HG02970 (cell line): ENCODE measurements at regions not wholly inside any gene's neighbourhood (a gene's known extent, or its start where the extent isn't known, plus 50 kb on each side); places are given as distances from the start of the nearest gene placed in this dataset.
A peak's percentile ranks its signal among the peaks of the same experiment; 100 is the strongest.
"Not testable (repeated sequence)": the region's sequence is repeated elsewhere in the genome, so short reads cannot be mapped to it uniquely, and the experiment has no call there.

ENCODE experiments used
- ATAC-seq: cut with Tn5 transposase; IDR thresholded peaks from one replicate; pipeline ENCODE4 v1.9.1; 2021; ENCODE audit warnings: mild to moderate bottlenecking, moderate library complexity, moderate number of reproducible peaks; ENCODE audit not compliant: unreplicated experiment, low FRiP score

DNA sequence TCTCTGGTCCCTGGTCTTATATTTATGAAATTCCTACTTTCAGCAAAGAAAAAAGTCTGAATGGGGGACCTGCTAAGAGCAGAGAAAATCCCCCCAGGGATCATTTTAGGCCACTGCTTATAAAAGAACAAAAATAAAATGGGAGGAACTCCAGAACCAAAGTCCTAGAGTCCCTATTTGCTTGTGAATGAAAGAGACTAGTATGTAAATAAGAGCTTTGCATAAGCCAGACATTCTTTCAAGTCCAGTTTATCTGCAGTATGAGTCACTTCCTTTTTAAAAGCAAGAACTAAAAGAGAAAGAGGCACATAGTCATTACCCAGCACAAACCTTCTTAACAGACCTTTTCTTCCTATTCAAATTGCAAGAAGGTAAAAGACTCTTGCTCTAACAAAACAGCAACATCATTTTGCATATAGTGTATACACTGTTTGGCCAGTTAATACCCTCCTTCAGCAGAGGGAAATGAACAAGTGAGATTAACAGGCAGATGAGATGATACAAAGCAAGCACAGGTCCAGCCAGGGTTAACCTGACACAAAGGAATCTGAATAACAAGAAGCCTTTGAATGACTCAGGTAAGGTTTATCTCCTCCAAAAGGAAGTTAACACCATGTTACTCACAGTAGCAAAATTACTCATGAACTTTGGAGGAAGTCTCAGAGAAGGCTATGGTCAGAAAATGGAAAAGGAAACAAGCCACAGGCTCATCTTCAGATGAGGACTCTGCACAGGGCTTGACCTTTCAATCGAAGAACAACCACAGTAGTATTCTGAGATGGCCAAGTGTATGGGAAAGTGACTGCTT lies 87.3 kb downstream of the PHLDA1 start:
- ATAC-seq: peak; percentile 94

DNA sequence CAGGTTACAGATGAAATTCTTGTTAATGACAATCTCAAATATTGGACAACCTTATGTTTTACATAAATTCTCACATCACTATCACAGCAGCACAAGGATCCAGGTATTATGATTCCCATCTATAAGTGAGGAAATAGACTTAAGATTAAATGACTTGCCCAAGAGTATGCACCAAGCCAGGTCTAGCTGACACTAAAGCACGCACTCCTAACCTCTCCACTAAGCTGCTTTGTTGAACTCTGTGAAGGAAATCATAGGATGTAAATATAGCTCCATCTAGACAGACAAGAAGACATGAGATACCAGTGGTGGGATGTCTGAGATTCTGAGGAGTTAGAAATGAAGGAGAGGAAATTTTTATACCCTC lies 87.9 kb downstream of the PHLDA1 start:
- no peak for ATAC-seq

DNA sequence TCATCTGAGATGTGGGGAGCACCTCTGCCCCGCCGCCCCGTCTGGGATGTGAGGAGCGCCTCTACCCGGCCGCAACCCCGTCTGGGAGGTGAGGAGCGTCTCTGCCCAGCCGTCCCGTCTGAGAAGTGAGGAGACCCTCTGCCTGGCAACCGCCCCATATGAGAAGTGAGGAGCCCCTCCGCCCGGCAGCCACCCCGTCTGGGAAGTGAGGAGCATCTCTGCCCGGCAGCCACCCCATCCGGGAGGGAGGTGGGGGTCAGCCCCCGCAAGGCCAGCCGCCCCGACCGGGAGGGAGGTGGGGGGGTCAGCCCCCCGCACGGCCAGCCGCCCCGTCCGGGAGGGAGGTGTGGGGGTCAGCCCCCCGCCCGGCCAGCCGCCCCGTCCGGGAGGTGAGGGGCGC lies 89.9 kb downstream of the PHLDA1 start:
- ATAC-seq: not testable (repeated sequence)

DNA sequence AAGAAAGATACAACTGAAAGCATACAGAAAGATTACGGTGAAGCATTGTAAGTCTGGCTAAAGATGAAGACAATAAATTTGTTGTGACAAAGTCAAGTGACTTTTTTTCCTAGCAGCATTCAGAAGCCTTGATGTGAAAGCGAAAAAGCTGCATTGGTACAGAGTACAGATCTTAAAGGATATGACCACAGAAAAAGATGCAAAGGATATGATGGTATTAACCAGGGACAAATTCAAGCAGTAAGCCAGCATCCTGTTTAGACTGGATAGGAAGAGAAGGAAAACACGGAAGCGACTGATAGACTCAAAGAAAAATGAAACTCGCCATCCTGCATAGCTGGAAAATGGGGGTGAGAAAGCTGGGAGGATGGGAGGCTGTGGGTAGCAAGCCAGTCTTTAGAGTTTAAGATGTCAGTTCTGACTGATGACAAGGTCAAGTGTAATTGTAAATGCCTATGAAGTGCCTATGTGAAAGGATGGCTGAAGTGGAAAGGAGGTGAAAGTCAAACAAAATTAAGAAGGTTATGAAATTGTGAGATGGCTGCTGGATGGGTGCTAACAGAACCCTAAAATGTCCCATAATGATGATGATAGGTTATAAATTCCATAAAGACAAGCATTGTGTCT lies 92.4 kb downstream of the PHLDA1 start:
- no peak for ATAC-seq

DNA sequence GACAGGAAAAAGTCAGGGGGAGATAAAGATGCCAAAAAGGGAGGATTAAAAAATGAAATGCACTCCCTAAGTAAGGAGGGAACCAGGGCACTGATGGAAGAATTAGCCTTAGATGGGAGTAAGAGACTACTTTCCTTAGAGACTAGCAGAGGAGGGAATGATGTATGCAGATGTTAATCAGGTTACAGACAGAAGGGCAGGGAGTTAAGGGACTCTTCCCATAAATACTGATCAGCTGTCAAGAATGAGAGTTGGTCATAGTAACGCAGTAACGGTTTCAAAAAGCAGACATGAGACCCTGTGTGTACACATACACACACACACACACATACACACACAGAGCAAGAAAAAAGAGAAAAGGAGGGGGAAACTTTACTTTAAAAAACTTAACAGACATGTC lies 93.4 kb downstream of the PHLDA1 start:
- ATAC-seq: no peak

DNA sequence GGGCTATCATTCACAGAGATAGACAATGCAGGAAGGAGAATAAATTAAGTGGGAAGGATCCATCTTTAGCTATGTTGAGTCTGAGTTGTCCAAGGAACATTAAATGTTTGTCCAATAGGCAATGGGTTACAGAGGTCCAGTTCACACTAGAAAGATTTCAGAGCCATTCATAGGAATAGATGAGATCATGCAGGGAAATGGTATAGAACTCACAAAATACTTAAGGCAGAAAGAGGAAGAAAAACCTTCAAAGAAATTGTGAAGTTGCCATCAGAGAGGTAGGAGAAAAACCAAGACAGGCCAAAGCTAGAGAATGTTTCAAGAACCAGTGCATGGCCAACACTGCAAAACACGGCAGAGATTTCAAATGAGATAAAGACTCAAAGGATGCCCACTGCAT lies 94.1 kb downstream of the PHLDA1 start:
- no peak for ATAC-seq

DNA sequence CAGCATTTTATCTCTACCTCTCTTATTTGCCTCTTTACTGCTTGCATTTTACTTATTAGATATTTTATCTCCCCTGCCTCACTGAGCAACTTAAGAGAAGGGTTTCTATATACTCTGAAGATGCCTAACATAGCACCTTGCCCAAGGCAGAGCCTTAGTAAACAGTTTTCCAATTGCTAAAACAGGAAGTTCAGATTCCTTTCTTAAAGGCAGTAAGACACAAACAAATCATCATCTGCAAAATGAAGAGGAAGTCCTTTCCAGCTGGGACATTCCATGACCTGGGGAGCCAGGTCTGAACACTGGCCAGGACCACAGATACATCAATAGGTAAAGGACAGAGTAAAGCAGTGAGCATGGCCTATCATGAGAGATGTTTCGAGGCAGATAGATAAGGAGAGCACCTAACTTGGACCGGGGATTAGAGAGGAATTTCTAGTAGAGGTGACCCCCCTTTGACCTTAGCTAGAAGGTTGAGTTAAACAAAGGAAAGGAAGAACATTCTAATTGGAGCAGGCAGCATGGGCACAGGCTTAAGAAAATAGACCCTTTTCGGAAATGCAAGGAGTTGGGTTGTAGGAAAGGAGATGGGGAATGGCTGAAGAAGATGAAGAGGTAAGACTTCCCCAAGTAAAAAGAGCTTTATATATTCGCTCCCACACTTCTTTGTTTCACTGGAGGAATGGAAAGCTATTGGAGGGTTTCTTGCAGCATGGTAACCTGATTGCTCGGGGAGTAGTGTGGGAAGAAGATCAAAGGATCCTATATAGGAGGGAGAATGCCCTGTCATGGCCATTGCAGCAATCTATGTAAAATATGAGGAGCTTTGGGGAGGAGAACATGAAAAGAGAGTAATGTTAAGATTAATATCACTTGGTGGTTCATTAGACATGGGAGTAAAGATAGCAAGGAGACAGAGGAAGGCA lies 94.8 kb downstream of the PHLDA1 start:
- ATAC-seq: no peak

DNA sequence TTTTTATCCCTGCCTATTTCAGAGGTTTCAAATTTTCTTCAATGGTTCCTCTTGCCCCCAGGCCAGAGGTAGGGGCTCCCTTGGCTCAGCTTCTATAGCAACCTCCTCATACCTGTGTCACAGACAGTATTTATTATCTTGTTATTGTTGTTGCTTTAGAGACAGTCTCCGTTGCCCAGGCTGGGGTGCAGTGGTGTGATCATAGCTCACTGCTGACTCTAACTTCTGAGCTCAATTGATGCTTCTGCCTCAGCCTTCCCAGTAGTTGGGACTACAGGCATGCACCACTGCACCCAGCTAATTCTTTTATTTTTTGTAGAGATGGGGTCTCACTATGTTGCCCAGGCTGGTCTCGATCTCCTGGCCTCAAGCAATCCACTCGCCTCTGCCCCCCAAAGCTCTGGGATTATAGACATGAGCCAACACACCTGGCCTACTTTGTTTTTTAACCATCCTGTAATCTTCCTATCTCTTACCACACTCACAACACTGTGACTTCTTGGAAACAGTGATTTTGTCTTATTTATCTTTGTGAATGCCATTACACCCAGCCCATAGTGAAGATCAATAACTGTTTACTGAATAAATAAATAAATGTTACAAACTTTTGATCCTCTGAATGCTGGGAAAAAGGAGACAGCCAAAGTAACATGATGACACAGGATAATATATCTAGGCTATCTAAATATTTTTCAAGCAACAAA lies 95.9 kb downstream of the PHLDA1 start:
- no peak for ATAC-seq

DNA sequence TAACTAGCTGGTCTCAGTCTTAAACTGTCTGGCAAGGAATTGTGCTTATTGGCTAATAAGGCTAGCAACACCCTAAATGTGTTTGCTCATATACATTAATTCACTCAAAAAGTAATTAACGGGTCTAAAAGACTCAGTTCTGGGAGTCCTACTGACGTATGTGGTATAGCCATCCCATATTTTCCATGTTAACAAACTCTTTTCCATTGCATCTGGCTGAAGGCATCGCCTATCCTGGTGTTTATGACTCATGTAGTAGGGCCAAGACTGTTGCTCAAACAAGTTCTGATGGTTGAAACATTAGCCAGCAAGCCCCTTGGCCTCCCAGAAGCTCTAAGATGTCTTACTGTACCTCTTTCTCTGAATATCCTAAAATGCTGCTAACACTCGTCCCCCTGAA lies 98.5 kb downstream of the PHLDA1 start:
- no peak for ATAC-seq

DNA sequence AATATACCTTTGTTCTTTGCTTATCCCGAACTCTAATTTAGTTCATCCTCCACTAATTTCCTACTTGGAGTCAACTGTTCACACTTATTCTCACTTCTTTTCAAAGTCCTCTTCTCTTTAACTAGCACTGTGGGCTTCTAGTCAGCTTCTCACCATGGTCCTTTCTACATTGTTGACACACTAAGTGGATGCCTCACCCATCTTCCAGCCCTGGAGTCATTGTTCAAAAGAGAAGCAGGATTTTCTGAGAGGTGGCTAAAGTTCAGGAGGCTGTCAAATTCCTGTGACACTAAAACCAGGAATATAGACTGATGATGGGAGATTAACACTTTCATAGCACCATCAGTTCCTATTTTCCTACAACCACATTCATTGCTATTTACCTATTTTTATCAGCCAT lies 99.3 kb downstream of the PHLDA1 start:
- ATAC-seq: no peak

DNA sequence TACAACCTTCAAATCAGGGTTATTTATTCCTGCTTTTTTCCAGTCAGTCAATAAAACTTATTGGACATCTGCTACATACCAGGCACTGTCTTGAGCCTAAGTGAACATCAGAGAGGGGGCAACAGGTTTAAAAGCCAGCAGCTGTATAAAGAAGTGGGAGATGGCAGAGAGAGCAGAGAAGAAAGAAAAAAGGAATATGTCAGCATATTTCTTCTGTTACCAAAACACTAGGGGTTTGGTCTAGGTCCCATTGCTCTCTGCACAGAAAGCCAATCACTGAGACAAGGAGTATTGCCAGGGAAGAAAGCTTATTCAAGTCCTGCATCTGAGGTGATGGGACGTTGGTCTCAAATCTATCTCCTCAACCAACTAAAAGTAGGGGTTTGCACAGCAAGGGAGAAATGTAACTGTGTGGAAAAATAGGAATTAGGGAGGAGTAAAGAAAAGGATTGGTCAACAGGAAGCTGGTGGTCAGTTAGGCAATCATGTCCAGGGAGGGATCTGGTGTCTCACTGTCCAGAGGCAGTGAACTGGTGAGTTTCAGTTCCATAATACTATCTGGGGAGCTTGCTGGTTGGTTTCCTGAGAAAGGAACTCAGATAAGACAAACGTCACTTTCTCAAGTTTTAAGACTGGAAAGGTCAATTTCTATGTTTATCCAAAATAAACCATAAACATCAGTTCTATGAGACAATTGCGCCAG lies 107.5 kb downstream of the PHLDA1 start:
- ATAC-seq: no peak

DNA sequence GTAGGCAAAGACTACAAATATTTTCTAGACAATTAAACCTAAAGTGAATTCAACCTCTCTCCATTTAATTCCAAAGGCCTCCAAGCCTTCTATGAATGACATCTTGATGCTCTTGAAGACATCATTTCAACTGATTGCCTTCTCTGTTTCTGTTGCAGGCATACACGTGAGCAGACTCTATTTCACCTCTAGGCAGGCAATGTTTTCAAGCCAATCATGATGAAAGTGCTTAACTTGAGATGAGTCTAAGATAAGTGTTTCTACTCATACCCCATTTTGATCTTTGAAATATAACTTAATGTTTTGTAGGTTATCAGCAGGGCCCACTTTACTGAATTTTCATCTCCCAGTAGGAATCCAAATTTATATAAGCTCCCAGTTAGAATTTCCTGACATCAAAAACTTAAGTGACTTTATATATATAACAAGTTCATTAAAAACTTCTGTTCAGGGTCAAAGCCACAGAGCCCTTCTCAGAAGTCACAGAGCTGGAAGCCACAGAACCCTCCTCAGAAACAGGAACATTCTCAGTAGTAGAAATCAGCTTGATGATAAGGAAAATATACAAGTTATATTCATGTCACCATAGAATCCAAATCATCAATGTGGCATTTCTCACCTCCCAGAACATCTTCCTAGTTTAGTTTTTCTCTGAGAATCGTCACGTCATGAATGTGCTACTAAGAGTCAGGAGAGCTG lies 108.5 kb downstream of the PHLDA1 start:
- ATAC-seq: no peak

DNA sequence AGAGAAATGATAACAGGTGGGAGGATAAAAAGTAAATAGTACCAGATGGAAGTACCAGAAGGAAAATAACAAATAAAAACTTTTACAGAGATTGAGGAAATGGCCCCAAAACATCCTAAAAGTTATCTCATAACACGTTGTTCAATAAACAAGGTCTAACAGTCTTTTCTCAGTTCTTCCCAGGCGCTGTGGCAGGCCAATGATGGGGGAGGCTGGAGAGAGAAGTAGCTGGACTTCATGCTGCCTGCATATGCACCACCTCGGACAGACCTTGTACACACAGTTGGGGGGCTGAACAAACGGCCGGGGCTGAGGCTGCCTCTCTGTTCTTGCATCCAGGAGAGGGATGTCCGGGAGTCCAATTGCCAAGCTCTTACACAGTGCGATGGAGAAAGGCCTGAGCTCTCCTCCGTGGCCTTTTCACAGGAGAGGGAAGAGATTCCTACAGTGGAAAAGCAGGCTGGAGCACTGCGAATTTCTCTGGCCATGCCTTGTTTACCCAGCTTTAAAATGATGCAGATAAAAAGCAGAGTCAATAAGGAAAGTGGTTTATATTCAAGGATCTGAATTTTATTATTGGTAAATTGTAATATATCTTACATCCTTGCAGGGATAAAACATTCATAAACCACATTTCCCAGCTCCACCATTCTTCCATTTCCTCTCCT lies 109.8 kb downstream of the PHLDA1 start:
- ATAC-seq: no peak

DNA sequence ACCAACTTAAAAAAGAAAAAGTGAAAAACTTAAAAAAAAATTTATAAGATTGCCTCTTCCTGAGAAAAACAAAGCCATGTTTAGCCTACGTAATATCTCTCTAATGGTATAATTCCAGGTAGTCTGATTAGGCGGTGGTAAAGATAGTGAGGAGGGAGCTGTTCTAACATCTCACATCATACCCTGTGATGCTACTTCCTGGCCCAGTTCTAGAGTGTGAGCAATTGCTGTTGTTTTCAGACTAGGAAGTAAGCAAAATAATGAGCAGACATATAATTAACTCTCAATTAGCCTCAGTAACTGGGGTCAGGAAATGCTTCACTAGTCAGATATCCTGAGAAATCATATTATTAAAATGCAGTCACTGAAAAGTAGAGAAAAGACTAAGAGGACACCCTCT lies 113.9 kb downstream of the PHLDA1 start:
- ATAC-seq: no peak

DNA sequence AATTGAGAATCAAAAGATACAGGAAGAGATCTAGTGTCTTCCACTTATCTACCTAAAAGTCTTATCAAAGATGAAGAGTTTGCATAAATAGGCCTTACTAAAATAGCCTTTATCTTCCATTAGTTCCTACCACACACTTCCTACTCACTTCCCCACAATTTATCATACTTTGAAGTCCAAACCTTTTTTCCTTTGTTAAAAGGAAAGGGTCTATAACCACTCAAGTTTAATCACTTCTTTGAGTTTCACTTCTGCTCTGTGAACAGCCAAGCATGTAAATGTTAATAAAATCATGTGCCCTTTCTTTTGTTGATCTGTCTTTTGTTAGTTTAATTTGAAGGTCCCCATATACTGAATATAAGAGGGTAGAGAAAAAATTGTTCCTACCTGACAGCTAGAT lies 114.5 kb downstream of the PHLDA1 start:
- no peak for ATAC-seq

DNA sequence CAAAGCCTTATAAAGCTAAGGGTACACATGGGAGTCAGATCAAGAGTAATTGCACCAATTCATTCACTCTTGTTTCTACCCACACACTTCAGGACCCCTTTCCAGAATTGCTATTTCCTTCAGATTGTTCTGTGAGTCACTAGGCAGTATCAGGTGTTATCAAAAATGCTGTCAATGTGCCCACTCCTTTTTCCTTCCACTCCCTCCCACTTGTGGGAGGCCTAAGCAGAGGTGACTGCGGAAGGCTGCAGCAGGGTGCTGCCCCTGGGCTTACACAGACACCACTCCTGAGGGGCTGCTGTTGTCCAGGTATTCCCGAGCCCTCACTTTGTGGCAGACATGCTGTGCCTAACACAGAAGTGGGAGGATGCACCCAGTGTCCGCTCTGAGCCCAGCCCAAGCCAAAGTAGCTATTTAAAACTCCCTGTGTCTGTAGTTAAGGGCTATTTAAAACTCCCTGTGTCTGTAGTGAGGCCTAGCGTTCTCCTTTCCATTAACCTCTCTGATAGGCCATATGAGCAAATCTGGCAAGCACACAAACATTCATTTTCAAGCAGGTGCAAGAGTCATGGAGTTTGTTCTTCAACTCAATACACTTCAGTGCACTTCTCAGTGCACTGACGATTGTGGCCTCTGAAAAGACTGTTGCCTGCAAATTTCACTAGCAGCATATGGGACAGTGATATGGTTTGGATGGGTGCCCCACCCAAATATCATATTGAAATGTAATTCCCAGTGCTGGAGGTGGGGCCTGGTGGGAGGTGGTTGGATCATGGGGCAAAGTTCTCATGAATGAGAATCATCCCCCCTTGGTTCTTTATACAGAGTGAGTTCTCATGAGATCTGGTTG lies 117.8 kb downstream of the PHLDA1 start:
- ATAC-seq: no peak

DNA sequence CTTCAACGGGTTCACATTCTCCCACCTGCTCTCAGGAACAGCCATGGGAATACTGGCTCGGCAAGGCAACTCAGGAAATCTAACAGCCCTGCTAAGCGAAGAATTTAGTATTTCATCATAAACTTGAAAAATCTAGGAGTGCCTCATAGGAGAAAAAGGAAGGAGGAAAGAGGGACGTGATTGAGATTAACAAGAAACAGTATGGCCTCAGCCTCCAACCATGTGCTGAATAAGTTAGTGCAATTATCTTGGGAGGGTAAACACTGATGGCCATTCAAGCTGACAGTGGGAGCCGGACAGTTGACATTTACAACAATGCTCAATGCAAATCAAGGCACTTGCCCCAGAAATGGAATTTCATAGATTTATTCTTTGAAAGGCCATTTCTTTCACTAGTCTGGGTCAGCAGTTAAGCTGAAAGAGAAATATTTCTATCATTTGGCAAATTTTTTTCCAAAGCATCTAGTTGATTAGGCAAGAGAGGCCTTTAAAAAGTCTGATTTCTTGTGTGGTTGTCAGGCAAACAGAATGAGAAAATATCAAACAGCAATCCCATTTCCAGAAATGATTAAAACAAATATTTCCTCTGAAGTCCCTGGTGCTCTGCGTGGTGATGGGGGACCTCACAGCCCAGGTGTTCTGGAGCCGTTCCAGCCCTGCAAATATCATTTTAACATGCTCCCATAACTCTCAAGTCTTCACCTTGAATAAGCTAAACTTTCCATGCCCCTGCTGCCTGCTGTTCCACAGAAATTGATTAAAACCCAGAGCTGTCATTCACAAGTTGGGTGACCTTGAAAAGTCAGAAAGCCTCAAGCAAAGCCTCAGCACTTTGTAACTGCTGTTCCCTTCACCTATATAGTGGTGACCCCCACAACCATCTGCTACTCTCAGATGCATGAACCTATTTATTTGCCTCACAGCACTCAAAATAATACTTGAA lies 121.6 kb downstream of the PHLDA1 start:
- no peak for ATAC-seq
